GM23338 (cell line): ENCODE measurements at regions not wholly inside any gene's neighbourhood (a gene's known extent, or its start where the extent isn't known, plus 50 kb on each side); places are given as distances from the start of the nearest gene placed in this dataset.

Experiments
- ATAC-seq: fragments of 200-7000 bp; cut with Tn5 transposase; 3 replicates; pipeline ENCODE4 v1.9.1; 2020
- DNase-seq: peaks from one replicate; pipeline ENCODE4 v3.0.0-alpha.2; 2015; ENCODE audit warnings: low spot score
- H2AFZ ChIP-seq: fragments of 200-600 bp; sonication (generic); 2 replicates; pipeline ENCODE4 v1.8.0; 2016; ENCODE audit warnings: antibody characterized with exemption, mild to moderate bottlenecking, moderate library complexity
- H3F3A ChIP-seq: fragments of 200-600 bp; sonication (generic); replicated peaks from 2 replicates; pipeline ENCODE4 v1.8.0; 2017; ENCODE audit warnings: antibody characterized with exemption, mixed run types, low read depth
- H3K27ac ChIP-seq: fragments of 200-600 bp; sonication (generic); 2 replicates; pipeline ENCODE4 v1.6.1; 2016; ENCODE audit warnings: low read depth
- H3K27me3 ChIP-seq: fragments of 200-600 bp; sonication (generic); 2 replicates; pipeline ENCODE4 v1.8.0; 2016; ENCODE audit warnings: mild to moderate bottlenecking, mixed run types, moderate library complexity; ENCODE audit not compliant: insufficient read depth
- H3K36me3 ChIP-seq: fragments of 200-600 bp; sonication (generic); 2 replicates; pipeline ENCODE4 v1.8.0; 2016; ENCODE audit warnings: mild to moderate bottlenecking; ENCODE audit not compliant: insufficient read depth
- H3K4me1 ChIP-seq: fragments of 200-600 bp; sonication (generic); 2 replicates; pipeline ENCODE4 v1.8.0; 2016; ENCODE audit warnings: mild to moderate bottlenecking, moderate library complexity; ENCODE audit not compliant: insufficient read depth
- H3K4me2 ChIP-seq: fragments of 200-600 bp; sonication (generic); 2 replicates; pipeline ENCODE4 v1.7.1; 2017; ENCODE audit warnings: mixed run types
- H3K4me3 ChIP-seq: fragments of 200-600 bp; sonication (generic); 2 replicates; pipeline ENCODE4 v1.6.1; 2016; ENCODE audit warnings: mixed run types
- H3K79me2 ChIP-seq: fragments of 200-600 bp; sonication (generic); replicated peaks from 2 replicates; pipeline ENCODE4 v1.8.0; 2017; ENCODE audit warnings: mild to moderate bottlenecking; ENCODE audit not compliant: insufficient read depth
- H3K9me2 ChIP-seq: fragments of 200-600 bp; sonication (generic); 2 replicates; pipeline ENCODE4 v1.8.0; 2017; ENCODE audit not compliant: insufficient read depth
- H4K20me1 ChIP-seq: fragments of 200-600 bp; sonication (generic); replicated peaks from 2 replicates; pipeline ENCODE4 v1.8.0; 2017; ENCODE audit warnings: mild to moderate bottlenecking; ENCODE audit not compliant: insufficient read depth
- H3K27ac Mint-ChIP-seq: 2 replicates; pipeline ENCODE4 v1.8.0; 2020; ENCODE audit warnings: inconsistent platforms, mild to moderate bottlenecking, moderate library complexity, mixed read lengths
- H3K27me3 Mint-ChIP-seq: 3 replicates; pipeline ENCODE4 v1.8.0; 2022; ENCODE audit warnings: low read depth, mild to moderate bottlenecking, moderate library complexity, mixed read lengths, inconsistent platforms; ENCODE audit not compliant: insufficient read depth, poor library complexity
- H3K36me3 Mint-ChIP-seq: 3 replicates; pipeline ENCODE4 v1.8.0; 2021; ENCODE audit warnings: low read depth, mild to moderate bottlenecking, inconsistent platforms, moderate library complexity, mixed read lengths
- H3K4me1 Mint-ChIP-seq: 3 replicates; pipeline ENCODE4 v1.8.0; 2020; ENCODE audit warnings: mild to moderate bottlenecking, inconsistent platforms, mixed read lengths
- H3K4me3 Mint-ChIP-seq: 3 replicates; pipeline ENCODE4 v1.8.0; 2021; ENCODE audit warnings: moderate library complexity, mild to moderate bottlenecking, inconsistent platforms, mixed read lengths
- H3K9me3 Mint-ChIP-seq: 3 replicates; pipeline ENCODE4 v1.8.0; 2020; ENCODE audit warnings: moderate library complexity, mild to moderate bottlenecking, inconsistent platforms, mixed read lengths
- CREB1 ChIP-seq: fragments of 250-450 bp; sonication (Bioruptor Pico); IDR thresholded peaks from 2 replicates; pipeline ENCODE4 v1.5.0; 2020; ENCODE audit warnings: low read depth, mild to moderate bottlenecking, moderate library complexity
- CTCF ChIP-seq, 2 experiments: fragments of 200-600 bp in 1 of 2; sonication (generic) in 1 of 2; conservative IDR thresholded peaks; 2 replicates each; pipeline versions ENCODE4 v1.5.1 to v1.6.1; 2016 to 2017; ENCODE audit warnings: antibody characterized with exemption in 2 of 2, low read depth in 2 of 2, mild to moderate bottlenecking in 2 of 2, moderate library complexity in 1 of 2
- ETS1 ChIP-seq: IDR thresholded peaks from 2 replicates; pipeline ENCODE4 v1.6.1; 2016; ENCODE audit warnings: antibody characterized with exemption
- EZH2 ChIP-seq: fragments of 200-600 bp; sonication (generic); IDR thresholded peaks from one replicate; pipeline ENCODE4 v1.8.0; 2017; ENCODE audit warnings: antibody characterized with exemption, mild to moderate bottlenecking, low read depth; ENCODE audit not compliant: unreplicated experiment
- EZH2phosphoT487 ChIP-seq: fragments of 200-600 bp; sonication (generic); IDR thresholded peaks from one replicate; pipeline ENCODE4 v1.8.1; 2018; ENCODE audit warnings: antibody characterized with exemption; ENCODE audit not compliant: unreplicated experiment
- JUNB ChIP-seq: IDR thresholded peaks from one replicate; pipeline ENCODE4 v1.6.1; 2016; ENCODE audit warnings: antibody characterized with exemption; ENCODE audit not compliant: unreplicated experiment
- NANOG ChIP-seq: IDR thresholded peaks from 2 replicates; pipeline ENCODE4 v1.6.1; 2016; ENCODE audit warnings: antibody characterized with exemption, borderline replicate concordance
- POLR2AphosphoS5 ChIP-seq: IDR thresholded peaks from 2 replicates; pipeline ENCODE4 v1.6.1; 2016; ENCODE audit warnings: antibody characterized with exemption, low read depth
- REST ChIP-seq: IDR thresholded peaks from one replicate; pipeline ENCODE4 v1.6.1; 2018; ENCODE audit warnings: antibody characterized with exemption; ENCODE audit not compliant: unreplicated experiment
- STAT1 ChIP-seq: IDR thresholded peaks from one replicate; pipeline ENCODE4 v1.6.1; 2016; ENCODE audit warnings: antibody characterized with exemption; ENCODE audit not compliant: unreplicated experiment
- ZNF114 ChIP-seq: fragments of 250-450 bp; sonication (Bioruptor Pico); IDR thresholded peaks from 2 replicates; pipeline ENCODE4 v1.5.0; 2020; ENCODE audit warnings: mild to moderate bottlenecking, moderate library complexity
- ZNF331 ChIP-seq: fragments of 250-450 bp; sonication (Bioruptor Pico); IDR thresholded peaks from 2 replicates; pipeline ENCODE4 v1.5.0; 2020; ENCODE audit warnings: low read depth, mild to moderate bottlenecking, moderate library complexity

GRCh38 chr5:125181955-125182354 lies 435.5 kb upstream of the ZNF608 start (continued):
- no peak for TF ChIP-seq REST

DNA sequence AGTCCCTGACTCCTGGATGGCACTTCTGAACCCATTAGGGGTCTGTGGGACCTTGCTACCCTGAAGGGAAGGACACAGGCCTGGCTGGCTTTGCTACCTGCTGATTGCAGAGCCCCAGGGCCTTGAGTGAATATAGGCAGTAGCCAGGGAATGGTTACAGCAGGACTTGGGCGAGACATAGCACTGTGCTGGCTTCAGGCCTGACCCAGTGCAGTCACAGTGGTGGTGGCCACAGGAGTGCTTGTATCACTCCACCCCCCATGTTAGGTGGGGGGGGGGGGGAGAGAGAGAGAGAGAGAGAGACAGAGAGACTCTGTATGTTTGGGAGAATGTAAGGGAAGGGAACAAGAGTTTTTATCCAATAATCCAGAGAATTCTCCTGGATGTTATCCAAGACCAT lies 439.3 kb upstream of the ZNF608 start:
- no peak overlapping the region for H3K4me2 ChIP-seq
- H3K4me3 ChIP-seq: no peak overlapping the region
- peaks cover 23% of the 10 kb centered on the region for H3K4me1 ChIP-seq
- no peak overlapping the region for H2AFZ ChIP-seq
- H3K36me3 Mint-ChIP-seq: 0 out of 3 replicates have a peak, but pooled peaks cover 3% of the 10 kb centered on the region
- H3K9me2 ChIP-seq: peaks cover 5% of the 10 kb centered on the region; the same call in 1 of the 2 replicates
- H3K4me1 Mint-ChIP-seq: peaks cover 20% of the 10 kb centered on the region
- no peaks in the 10 kb centered on the region for H3K36me3 ChIP-seq
- H4K20me1 ChIP-seq: no peaks in the 10 kb centered on the region
- H3K27ac Mint-ChIP-seq: no peak overlapping the region
- no peak for DNase-seq
- no peaks in the 10 kb centered on the region for H3K79me2 ChIP-seq
- no peaks in the 10 kb centered on the region; the same call in 2 of the 3 replicates for H3K9me3 Mint-ChIP-seq
- H3K4me3 Mint-ChIP-seq: no peak overlapping the region
- H3F3A ChIP-seq: no peaks in the 10 kb centered on the region
- no peak for ATAC-seq
- no peaks in the 10 kb centered on the region for H3K27me3 Mint-ChIP-seq
- no peak overlapping the region for H3K27ac ChIP-seq
- H3K27me3 ChIP-seq: no peaks in the 10 kb centered on the region
- TF ChIP-seq STAT1 (no peak), NANOG (no peak), EZH2phosphoT487 (no peak), JUNB (no peak), POLR2AphosphoS5 (no peak), REST (no peak), ZNF331 (CRISPR knock-in tag) (no peak), EZH2 (no peak), CREB1 (CRISPR knock-in tag) (no peak), ETS1 (no peak), CTCF (conservative IDR thresholded peaks at IDR 0.05; ENCODE audit: low read depth in 2 of 2) (no peak), ZNF114 (CRISPR knock-in tag) (no peak)
